ENCODE measurements at regions not wholly inside any gene's neighbourhood (a gene's known extent, or its start where the extent isn't known, plus 50 kb on each side); places are given as distances from the start of the nearest gene placed in this dataset.
"Not testable (repeated sequence)": the region's sequence is repeated elsewhere in the genome, so short reads cannot be mapped to it uniquely, and the experiment has no call there.

DNA sequence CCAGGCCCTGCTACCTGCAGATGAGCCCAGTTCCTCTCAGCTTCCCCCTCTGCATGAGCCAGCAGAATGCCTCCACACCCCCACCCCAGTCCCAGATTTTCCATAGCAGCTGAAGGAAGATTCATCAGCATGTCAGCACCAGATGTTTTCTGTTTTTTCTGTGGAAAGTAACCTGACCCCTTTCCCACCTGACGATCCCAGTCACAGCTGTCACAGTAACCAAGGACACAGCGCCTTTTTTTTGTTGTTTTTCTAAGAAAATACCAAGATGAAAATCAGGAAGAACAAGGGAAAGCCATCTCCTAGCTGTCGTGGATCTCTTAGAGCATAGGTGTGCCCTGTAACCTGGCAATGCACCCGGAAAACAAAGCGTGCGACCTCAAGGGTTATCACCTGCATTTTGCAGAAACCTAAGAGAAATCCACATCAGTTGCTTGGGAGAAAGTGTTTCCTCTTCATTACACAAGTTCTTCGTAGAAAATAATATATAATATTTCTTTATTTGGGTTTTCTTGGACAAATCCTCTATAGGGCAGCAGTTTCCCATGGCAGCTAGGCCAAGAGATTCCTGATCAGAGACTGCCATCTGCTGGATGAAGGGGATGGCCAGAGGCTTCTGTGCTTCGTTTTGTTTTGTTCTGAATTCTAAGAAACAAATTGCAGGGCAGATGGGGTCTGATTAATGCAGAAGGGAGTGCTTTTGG, 401.9 kb downstream of the TNS3 start:
- Histone ChIP-seq H3K4me3 (no peak overlapping the region), H3K4me1 (peaks cover 0 to 29% (median 8%) of the 10 kb centered on the region in 4 donors), H3K27me3 (no peaks in the 10 kb centered on the region), H3K36me3 (no peaks in the 10 kb centered on the region), H3K9me3 (no peaks in the 10 kb centered on the region), H3K27ac (no peak overlapping the region)
- no peak for TF ChIP-seq EP300 (IDR thresholded peaks at IDR 0.05)
- TF ChIP-seq, protein P1, sequence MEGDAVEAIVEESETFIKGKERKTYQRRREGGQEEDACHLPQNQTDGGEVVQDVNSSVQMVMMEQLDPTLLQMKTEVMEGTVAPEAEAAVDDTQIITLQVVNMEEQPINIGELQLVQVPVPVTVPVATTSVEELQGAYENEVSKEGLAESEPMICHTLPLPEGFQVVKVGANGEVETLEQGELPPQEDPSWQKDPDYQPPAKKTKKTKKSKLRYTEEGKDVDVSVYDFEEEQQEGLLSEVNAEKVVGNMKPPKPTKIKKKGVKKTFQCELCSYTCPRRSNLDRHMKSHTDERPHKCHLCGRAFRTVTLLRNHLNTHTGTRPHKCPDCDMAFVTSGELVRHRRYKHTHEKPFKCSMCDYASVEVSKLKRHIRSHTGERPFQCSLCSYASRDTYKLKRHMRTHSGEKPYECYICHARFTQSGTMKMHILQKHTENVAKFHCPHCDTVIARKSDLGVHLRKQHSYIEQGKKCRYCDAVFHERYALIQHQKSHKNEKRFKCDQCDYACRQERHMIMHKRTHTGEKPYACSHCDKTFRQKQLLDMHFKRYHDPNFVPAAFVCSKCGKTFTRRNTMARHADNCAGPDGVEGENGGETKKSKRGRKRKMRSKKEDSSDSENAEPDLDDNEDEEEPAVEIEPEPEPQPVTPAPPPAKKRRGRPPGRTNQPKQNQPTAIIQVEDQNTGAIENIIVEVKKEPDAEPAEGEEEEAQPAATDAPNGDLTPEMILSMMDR (IDR thresholded peaks at IDR 0.05): peak; percentile 74 to 79 (median 79)
- peak; percentile 18 to 75 for DNase-seq (ENCODE audit: low spot score in 2 of 2)
- 57 to 60% methylated on average over 8 of the region's 8 CpGs for WGBS, 2 donors

DNA sequence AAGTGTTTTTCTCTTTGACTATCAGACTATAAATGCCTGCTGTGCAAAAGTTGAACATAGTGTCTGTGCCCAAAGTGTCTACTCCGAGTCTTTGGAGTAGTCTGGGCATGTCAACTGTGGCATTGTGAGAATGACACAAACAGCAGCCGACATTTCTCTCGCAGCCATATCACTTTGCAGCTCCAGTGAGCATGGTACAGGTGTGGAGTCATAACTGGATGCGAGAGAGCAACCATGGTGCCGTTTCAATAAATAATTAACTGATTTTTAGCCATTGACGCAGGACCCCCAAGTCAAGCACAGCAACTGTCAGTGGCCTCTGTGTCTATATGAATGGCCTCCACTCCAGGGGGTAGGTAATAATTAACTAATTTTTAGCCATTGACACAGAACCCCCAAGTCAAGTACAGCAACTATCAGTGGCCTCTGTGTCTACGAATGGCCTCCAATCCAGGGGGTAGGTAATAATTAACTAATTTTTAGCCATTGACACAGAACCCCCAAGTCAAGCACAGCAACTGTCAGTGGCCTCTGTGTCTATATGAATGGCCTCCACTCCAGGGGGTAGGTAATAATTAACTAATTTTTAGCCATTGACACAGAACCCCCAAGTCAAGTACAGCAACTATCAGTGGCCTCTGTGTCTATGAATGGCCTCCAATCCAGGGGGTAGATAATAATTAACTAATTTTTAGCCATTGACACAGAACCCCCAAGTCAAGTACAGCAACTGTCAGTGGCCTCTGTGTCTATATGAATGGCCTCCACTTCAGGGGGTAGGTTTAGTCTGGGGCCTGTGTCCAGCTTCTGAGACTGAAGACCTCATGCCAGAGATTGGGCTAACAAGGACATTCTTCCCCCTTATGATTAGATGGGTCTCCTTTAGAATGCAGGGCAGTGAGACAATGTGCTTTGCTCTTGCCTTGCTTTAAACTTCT, 409.0 kb downstream of the TNS3 start:
- not testable (repeated sequence) for H3K4me3 ChIP-seq; H3K9me3 ChIP-seq; DNase-seq (ENCODE audit: low spot score in 2 of 2); H3K27me3 ChIP-seq; H3K4me1 ChIP-seq; H3K36me3 ChIP-seq; H3K27ac ChIP-seq
- 79 to 85% methylated on average over 7 of the region's 7 CpGs for WGBS, 2 donors

DNA sequence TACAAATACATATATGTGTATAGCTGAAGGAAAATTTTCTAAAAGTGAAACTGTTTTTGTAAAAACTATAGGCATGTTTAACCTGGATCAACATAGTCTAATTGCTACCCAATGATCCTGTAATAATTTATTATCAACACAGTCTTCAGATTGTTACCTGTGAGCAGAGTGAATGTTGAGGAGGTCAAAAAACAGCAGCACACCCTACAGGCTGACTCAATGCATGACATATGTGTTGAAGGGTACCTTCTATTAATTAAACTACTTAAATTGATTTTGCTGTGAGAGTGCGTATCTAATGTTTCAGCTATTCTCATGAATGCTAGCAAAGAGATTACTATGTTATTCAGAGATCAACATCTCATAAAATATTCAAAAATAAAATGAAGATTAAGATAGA, 411.4 kb downstream of the TNS3 start:
- TF ChIP-seq, protein P1 (IDR thresholded peaks at IDR 0.05): peak in 1 of 5 experiments; percentile 4
- TF ChIP-seq EP300 (IDR thresholded peaks at IDR 0.05): no peak
- H3K4me1 ChIP-seq: no peaks in the 10 kb centered on the region

DNA sequence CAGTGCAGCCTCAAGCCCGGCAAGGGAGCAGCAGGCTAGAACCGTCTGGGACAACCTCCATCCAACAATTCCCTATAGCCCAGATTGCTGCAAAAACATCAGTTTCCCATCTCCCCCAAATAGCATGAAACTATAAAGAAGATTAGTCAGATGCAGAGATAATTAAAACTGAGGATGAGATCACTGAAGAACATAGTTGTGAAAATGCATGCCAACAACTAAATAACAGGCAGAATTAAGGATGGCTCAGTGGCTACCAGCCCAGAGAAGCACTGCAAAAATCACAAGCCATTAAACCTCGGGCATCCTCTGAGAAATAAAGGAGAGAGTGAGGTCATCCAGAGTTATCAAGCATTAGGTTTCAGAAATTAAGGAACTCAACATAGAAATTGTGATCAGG, 427.1 kb downstream of the TNS3 start:
- WGBS, 2 donors: 70 to 75% methylated on average over 3 of the region's 3 CpGs
- H3K27me3 ChIP-seq: no peaks in the 10 kb centered on the region
- H3K36me3 ChIP-seq: no peaks in the 10 kb centered on the region
- no peak for DNase-seq (ENCODE audit: low spot score in 2 of 2)
- H3K9me3 ChIP-seq: peaks cover 0 to 4% (median 0%) of the 10 kb centered on the region in 4 donors
- TF ChIP-seq POLR2A (IDR thresholded peaks at IDR 0.05) (no peak), EP300 (IDR thresholded peaks at IDR 0.05) (no peak)
- TF ChIP-seq, protein P1 (IDR thresholded peaks at IDR 0.05): no peak
- peak overlapping the region in 1 of 4 donors; percentile 73 for H3K27ac ChIP-seq
- peaks cover 0 to 27% (median 6%) of the 10 kb centered on the region in 4 donors for H3K4me1 ChIP-seq
- H3K4me3 ChIP-seq: no peak overlapping the region

More for the DNA sequence above, 411.4 kb downstream of the TNS3 start:
- Histone ChIP-seq H3K9me3 (no peaks in the 10 kb centered on the region), H3K27ac (no peak overlapping the region), H3K36me3 (no peaks in the 10 kb centered on the region), H3K27me3 (no peaks in the 10 kb centered on the region), H3K4me3 (no peak overlapping the region)
- 97 to 98% methylated on average over 1 of the region's 1 CpG for WGBS, 2 donors
- DNase-seq (ENCODE audit: low spot score in 2 of 2): no peak

DNA sequence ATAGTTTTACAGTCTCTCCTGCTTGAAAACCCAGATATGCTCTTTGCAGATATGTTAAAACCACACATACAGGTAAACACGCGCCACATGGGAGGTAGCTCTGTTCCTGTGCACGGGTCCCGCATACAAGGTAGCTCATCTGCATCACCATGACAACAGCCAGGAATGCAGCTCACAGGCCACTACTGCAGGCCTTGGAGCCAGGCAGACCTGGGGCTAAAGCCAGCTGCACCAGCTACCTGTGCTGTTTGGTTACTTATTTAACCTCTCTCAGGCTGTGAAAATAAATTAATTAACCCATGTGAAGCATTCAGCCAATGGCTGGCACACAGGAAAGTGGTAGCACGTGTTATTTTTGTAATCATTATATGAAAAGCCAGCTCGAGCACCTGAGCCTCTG, 428.3 kb downstream of the TNS3 start:
- WGBS, 2 donors: 71 to 73% methylated on average over 6 of the region's 6 CpGs
- Histone ChIP-seq H3K4me3 (no peak overlapping the region), H3K27me3 (no peaks in the 10 kb centered on the region), H3K27ac (peak overlapping the region in 1 of 4 donors; percentile 73), H3K9me3 (no peaks in the 10 kb centered on the region), H3K36me3 (no peaks in the 10 kb centered on the region), H3K4me1 (peaks cover 0 to 33% (median 6%) of the 10 kb centered on the region in 4 donors)
- no peak for DNase-seq (ENCODE audit: low spot score in 2 of 2)
- TF ChIP-seq POLR2A (IDR thresholded peaks at IDR 0.05) (no peak), EP300 (IDR thresholded peaks at IDR 0.05) (no peak)
- TF ChIP-seq, protein P1 (IDR thresholded peaks at IDR 0.05): no peak
